ENCODE measurements at regions not wholly inside any gene's neighbourhood (a gene's known extent, or its start where the extent isn't known, plus 50 kb on each side); places are given as distances from the start of the nearest gene placed in this dataset.

DNA sequence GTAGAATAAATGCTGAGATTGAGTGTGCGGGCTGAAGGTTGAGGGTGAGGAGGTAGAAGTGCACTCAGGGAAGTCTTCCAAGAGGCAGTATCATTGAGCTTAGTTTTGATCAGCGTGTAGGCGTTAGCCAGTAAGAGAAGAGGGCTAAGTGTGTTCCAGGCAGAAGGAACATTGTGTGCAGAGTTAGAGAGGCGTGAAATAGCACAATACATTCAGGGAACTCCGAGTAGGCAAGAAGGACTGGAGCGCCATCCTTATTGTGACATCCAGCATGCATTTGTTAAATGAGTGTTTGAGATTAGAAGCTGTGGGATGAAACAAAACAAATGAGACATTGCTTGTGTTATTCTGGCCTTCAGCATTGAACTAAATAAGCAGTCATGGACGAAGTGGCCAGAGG, 140.9 kb upstream of the MKLN1 start:
- no peak overlapping the region for H3K4me3 ChIP-seq (ENCODE audit: low read depth, low read length)
- no peak for DNase-seq (ENCODE audit: low read depth)
- TF ChIP-seq, protein P1, sequence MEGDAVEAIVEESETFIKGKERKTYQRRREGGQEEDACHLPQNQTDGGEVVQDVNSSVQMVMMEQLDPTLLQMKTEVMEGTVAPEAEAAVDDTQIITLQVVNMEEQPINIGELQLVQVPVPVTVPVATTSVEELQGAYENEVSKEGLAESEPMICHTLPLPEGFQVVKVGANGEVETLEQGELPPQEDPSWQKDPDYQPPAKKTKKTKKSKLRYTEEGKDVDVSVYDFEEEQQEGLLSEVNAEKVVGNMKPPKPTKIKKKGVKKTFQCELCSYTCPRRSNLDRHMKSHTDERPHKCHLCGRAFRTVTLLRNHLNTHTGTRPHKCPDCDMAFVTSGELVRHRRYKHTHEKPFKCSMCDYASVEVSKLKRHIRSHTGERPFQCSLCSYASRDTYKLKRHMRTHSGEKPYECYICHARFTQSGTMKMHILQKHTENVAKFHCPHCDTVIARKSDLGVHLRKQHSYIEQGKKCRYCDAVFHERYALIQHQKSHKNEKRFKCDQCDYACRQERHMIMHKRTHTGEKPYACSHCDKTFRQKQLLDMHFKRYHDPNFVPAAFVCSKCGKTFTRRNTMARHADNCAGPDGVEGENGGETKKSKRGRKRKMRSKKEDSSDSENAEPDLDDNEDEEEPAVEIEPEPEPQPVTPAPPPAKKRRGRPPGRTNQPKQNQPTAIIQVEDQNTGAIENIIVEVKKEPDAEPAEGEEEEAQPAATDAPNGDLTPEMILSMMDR (conservative IDR thresholded peaks at IDR 0.05; ENCODE audit: low read depth, low read length): no peak

DNA sequence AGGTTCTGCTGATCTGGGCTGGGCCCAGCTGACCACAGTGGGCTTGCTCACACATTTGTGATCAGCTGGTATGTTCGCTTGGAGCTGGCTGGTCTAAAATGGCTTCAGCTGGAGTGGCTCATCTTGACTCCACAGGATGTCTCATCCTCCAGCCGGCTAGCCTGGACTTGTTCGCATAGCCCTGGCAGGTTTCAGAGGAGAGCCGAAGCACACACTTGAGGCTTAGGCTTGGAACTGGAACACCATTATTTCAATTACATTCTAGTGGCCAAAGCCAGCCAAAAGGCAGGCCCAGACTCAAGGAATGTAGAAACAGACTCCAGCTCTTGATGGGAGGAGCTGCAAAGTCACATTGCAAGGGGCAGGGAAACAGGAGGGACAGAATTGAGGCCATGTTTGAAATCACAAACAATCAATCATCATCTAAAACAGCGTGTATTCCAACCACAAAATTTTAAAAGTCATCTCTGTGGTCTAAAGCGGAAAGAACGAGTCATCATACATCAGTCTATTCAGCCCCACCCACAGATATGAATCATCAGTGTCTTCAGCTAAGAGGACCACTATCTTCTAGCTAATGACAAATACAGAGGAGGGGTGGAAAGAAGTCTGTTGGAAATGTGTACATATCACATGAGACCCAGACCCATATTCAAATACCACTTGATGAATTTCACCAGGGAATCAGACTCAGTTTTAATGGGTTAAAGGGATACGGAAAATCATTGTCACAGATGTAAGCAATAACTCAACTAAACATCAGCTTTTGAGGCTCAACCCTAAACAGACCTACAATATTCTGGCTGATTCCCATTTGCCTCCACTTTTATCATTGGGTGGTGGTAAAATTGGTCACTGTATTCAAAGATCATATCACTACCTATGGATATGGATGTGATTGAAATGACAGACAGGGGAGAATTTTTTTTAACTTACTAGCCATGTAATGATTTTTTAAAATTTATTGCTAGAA, 139.0 kb upstream of the MKLN1 start:
- H3K4me3 ChIP-seq (ENCODE audit: low read depth, low read length): no peak overlapping the region
- DNase-seq (ENCODE audit: low read depth): peak; percentile 99
- TF ChIP-seq, protein P1 (conservative IDR thresholded peaks at IDR 0.05; ENCODE audit: low read depth, low read length): no peak

DNA sequence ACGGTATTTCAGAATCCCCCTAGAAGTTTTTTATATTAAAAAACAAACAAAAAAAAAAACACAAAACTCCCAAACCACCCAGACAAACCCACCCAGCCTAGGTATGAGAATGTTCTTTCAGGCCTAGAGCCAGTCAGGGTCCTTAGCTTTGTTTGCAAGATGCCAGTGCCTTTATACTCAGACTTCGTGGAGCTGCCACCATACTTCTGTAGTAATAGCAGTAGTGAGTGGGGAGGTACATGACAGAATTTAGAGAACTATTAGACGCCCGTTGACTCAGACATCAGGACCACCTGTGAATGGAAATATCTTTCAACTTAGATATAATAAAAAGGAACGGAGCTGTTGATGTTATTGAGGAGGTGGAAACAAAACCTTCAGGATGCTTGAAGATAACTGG, 138.2 kb upstream of the MKLN1 start:
- TF ChIP-seq, protein P1 (conservative IDR thresholded peaks at IDR 0.05; ENCODE audit: low read depth, low read length): no peak
- no peak for DNase-seq (ENCODE audit: low read depth)
- H3K4me3 ChIP-seq (ENCODE audit: low read depth, low read length): no peak overlapping the region

DNA sequence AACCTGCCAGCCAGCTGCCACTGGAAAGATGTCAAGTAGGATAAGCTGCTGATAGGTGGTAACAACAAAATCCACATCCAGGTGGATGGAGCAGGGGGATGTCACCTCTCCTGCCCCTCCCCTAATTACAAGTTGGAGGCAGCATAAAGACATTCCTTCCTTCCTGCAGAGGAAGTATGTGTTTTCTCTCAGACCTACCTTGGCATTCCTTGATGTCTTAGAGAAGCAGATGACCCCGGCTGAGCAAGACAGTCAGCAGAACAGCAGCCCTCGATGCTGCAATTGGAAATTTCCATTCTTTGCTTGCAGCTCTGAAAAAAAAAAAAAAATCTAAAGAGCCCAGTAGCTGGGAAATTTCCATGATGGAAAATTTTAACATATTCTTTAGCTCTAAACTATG, 137.5 kb upstream of the MKLN1 start:
- peak; percentile 69 for DNase-seq (ENCODE audit: low read depth)
- TF ChIP-seq, protein P1 (conservative IDR thresholded peaks at IDR 0.05; ENCODE audit: low read depth, low read length): no peak
- no peak overlapping the region for H3K4me3 ChIP-seq (ENCODE audit: low read depth, low read length)

DNA sequence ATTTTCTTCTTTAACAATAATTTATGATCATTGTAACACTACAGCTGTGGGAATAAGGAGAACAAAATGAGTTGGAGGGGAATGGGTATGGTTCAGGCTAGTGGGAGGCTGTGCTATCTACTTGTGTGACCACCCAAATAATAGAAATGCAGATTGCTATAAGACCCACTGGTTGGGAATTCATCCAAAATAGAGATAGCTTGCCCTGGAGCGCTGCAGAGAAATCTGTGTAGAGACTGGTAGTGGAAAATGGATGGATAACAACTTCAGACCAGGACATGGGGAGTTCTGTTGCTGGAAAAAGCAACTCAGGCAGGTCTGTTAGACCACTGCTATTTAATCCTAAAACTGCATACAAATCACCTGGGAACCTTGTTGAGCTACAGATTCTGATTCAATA, 137.1 kb upstream of the MKLN1 start:
- H3K4me3 ChIP-seq (ENCODE audit: low read depth, low read length): no peak overlapping the region
- no peak for DNase-seq (ENCODE audit: low read depth)

DNA sequence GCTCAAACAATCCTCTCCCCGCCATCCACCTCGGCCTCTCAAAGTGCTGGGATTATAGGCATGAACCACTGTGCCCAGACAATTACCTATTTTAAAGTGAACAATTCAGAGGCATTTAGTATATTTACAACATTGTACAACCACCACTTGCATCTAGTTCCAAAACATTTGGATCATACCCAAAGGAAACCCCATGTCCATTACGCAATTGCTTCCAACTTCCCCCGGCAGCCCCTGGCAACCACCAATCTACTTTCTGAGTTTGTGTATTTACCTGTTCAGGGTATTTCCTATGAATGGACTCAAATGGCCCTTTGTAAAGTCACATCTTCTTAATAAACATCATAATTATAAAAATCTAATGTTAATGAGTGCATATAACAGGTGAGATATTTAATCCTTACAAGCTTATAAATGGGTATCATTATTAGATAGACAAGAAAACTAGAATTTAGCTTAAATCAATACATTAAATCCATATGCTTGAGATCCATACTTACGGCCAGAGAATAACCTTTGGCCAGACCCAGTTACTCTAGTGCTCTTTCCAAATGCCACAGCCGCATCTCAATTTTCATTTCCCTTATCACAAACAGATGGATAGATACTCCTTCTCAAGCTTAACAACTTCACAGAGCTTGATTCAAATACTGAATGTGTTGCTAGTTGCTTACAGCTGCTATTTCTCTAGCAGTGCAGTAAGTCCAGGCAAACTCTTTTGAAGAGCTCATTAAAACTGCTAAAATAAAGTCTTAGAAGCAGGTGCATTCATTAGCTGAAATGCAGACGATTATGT, 133.4 kb upstream of the MKLN1 start:
- TF ChIP-seq, protein P1 (conservative IDR thresholded peaks at IDR 0.05; ENCODE audit: low read depth, low read length): no peak
- peak; percentile 44 for DNase-seq (ENCODE audit: low read depth)
- no peak overlapping the region for H3K4me3 ChIP-seq (ENCODE audit: low read depth, low read length)

More for the DNA sequence above, 137.1 kb upstream of the MKLN1 start:
- TF ChIP-seq, protein P1 (conservative IDR thresholded peaks at IDR 0.05; ENCODE audit: low read depth, low read length): no peak
